ENCODE measurements at regions not wholly inside any gene's neighbourhood (a gene's known extent, or its start where the extent isn't known, plus 50 kb on each side); places are given as distances from the start of the nearest gene placed in this dataset.
"Not testable (repeated sequence)": the region's sequence is repeated elsewhere in the genome, so short reads cannot be mapped to it uniquely, and the experiment has no call there.

- TF ChIP-seq CTCF (IDR thresholded peaks at IDR 0.05; ENCODE audit: borderline replicate concordance, control extremely low read depth, extremely low read depth, insufficient read depth, missing control alignments): no peak
- in situ Hi-C loops (cut with MboI; ENCODE audit: low sequenced_read_pairs, unreplicated experiment): no loop called here
- no peak for DNase-seq (ENCODE audit: low spot score)
Measured at GRCh38 chr3:18713577-18713951, 288.4 kb upstream of the SATB1 start.

GRCh38 chr3:18712713-18713576, 287.8 kb upstream of the SATB1 start:
- in situ Hi-C loops (cut with MboI; ENCODE audit: low sequenced_read_pairs, unreplicated experiment): no loop called here
- TF ChIP-seq CTCF (IDR thresholded peaks at IDR 0.05; ENCODE audit: borderline replicate concordance, control extremely low read depth, extremely low read depth, insufficient read depth, missing control alignments): no peak
- no peak for DNase-seq (ENCODE audit: low spot score)

- in situ Hi-C loops (cut with MboI; ENCODE audit: low sequenced_read_pairs, unreplicated experiment): no loop called here
- TF ChIP-seq CTCF (IDR thresholded peaks at IDR 0.05; ENCODE audit: borderline replicate concordance, control extremely low read depth, extremely low read depth, insufficient read depth, missing control alignments): no peak
- no peak for DNase-seq (ENCODE audit: low spot score)
Measured at GRCh38 chr3:18704326-18704725, 279.2 kb upstream of the SATB1 start.

- DNase-seq (ENCODE audit: low spot score): no peak
- in situ Hi-C loops (cut with MboI; ENCODE audit: low sequenced_read_pairs, unreplicated experiment): no loop called here
- TF ChIP-seq CTCF (IDR thresholded peaks at IDR 0.05; ENCODE audit: borderline replicate concordance, control extremely low read depth, extremely low read depth, insufficient read depth, missing control alignments): no peak
Measured at GRCh38 chr3:18703798-18704197, 278.7 kb upstream of the SATB1 start.

GRCh38 chr3:18693588-18694329, 268.6 kb upstream of the SATB1 start:
- DNase-seq (ENCODE audit: low spot score); in situ Hi-C loops (cut with MboI; ENCODE audit: low sequenced_read_pairs, unreplicated experiment): not testable (repeated sequence)

- in situ Hi-C loops (cut with MboI; ENCODE audit: low sequenced_read_pairs, unreplicated experiment): no loop called here
- DNase-seq (ENCODE audit: low spot score): no peak
- TF ChIP-seq CTCF (IDR thresholded peaks at IDR 0.05; ENCODE audit: borderline replicate concordance, control extremely low read depth, extremely low read depth, insufficient read depth, missing control alignments): no peak
Measured at GRCh38 chr3:18687286-18687685, 262.1 kb upstream of the SATB1 start.

- no peak for TF ChIP-seq CTCF (IDR thresholded peaks at IDR 0.05; ENCODE audit: borderline replicate concordance, control extremely low read depth, extremely low read depth, insufficient read depth, missing control alignments)
- in situ Hi-C loops (cut with MboI; ENCODE audit: low sequenced_read_pairs, unreplicated experiment): no loop called here
- DNase-seq (ENCODE audit: low spot score): no peak
Measured at GRCh38 chr3:18683900-18684299, 258.8 kb upstream of the SATB1 start.

All from GM13976 (cell line).